Ishikawa (cell line): ENCODE measurements at regions not wholly inside any gene's neighbourhood (a gene's known extent, or its start where the extent isn't known, plus 50 kb on each side); places are given as distances from the start of the nearest gene placed in this dataset.

Experiments
- CEBPB ChIP-seq: IDR thresholded peaks from 2 replicates; pipeline ENCODE4 v1.6.1; 2012
- EP300 ChIP-seq: IDR thresholded peaks from 2 replicates; pipeline ENCODE4 v1.6.1; 2012; ENCODE audit warnings: borderline replicate concordance

DNA sequence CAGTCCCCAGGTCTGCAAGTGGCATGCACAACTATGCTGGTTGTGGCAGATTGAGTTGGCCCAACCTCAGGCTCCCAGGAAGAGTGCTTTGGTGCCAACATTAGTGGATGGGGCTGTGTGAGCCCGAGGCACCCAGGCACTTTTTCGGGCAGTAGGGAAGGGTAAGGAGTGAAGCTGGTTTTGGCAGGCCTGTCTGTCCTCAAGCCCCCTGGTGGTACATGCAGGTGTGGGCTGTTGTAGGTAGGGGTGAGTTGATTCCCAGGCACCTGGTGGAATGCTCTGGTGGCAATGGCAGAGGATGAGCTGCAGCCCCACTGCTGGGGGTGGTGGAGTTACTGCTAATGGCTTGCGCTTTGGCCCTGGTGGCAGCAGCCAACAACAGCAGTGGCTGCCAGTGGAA, 723.7 kb upstream of the SLITRK1 start:
- no peak for TF ChIP-seq CEBPB
- TF ChIP-seq EP300 = no peak
